Stimulated activated CD8-positive, alpha-beta memory T cell treated with anti-CD3 and anti-CD28 coated beads, Interleukin-15, amount 100 ng/mL, for 1 hour (primary cell): ENCODE measurements at regions not wholly inside any gene's neighbourhood (a gene's known extent, or its start where the extent isn't known, plus 50 kb on each side); places are given as distances from the start of the nearest gene placed in this dataset.
"Not testable (repeated sequence)": the region's sequence is repeated elsewhere in the genome, so short reads cannot be mapped to it uniquely, and the experiment has no call there.

Source experiments
- DNase-seq: peaks from one replicate; pipeline ENCODE4 v3.0.0-alpha.2; 2020; ENCODE audit warnings: low read depth

DNA sequence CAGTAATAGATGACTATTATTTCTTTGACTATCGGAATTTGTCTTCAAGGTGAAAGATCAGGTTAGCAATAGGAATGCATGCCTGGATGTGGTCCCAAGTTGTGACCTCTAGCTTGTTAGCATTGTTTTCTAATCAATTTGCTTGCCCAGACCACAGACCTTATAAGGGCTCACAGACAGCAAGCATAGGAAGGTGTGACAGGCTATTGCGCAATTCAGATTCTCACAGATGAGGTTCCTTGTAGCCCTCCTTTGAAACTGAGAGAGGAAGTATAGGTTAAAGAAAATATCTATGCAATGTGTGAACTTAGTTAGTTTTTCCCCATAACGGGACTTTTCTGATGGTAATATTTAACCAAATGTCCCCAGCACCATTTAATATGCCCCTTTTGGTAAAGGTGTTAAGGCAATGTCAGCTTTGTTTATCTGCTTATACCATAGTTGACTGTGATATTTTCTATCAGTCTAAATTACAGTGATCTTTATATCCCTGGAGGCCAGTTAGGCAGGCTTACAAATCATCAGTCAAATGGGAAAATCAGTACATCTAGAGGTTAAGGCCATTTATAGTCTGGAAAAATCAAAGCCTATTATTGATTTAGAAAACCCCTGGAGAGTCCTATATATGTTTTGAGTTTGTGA lies 168.1 kb upstream of the MBNL1 start:
- no peak for DNase-seq

GRCh38 chr3:152102410-152102809 lies 166.3 kb upstream of the MBNL1 start:
- DNase-seq, result no peak

DNA sequence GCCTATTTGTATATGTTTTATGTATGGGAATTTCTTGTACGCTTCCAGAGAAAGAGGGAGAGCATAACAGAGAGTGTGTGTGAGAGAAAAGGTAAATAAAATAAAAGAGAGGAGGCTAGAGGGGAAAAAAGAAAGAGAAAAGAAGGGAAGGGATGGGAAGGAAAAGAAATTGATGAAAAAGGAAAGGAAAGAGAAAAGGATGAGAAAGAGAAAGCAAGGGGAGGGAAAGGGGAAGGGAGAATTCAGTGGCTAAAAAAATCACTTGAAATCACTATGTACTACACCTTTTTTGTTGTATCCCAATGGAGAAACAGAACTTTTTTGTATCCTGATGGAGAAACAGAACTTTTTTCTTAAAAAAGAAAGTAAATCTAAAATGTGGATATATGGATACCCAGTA lies 165.5 kb upstream of the MBNL1 start:
- no peak for DNase-seq

DNA sequence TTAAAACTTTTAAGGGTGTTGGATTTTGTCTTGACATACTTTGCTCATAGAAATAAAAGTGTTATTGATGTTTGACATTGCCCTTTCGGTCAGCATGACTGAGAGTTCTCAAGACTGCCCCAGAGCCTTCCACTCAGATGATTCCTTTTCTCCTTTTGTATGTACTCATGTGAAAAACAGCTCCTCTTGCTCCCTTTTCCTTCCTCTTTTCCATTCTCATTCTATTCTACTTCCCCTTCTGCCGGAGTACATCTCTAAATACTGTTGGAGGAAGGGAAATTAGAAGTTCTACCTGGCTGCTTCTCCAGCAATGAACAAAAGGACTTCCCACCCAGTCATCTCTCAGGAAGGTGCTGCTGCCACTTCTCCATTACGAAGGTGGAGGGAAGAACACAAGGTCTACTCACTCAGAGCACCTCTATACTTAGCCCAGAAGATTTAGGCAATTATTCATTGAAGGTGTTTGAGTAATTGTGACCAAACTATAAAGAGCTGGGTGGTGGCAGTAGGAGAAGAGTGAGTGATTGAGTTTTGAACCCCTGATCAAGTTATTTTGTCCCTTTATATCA lies 163.8 kb upstream of the MBNL1 start:
- no peak for DNase-seq

DNA sequence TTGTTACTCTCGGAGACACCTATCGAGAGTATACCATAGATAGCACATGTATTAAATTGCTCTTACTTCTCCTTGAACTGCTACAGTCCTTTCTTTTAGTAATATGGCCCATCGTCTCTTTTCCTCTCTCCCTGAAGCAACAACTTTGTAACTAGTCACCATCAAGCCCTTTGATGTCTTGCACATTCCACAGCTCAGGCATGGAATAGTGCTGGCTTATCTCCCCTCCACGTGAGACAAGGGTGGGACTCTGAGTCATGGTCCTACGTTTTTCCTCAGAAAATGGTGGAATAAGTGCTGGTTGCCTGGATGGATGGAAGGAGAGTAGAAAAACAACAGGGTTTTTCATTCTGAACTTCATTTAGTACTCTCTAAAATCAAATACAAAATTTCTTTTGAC lies 163.3 kb upstream of the MBNL1 start:
- DNase-seq, result no peak

GRCh38 chr3:152109038-152109437 lies 159.7 kb upstream of the MBNL1 start:
- no peak for DNase-seq

GRCh38 chr3:152113413-152113812 lies 155.3 kb upstream of the MBNL1 start:
- DNase-seq, result no peak

- no peak for DNase-seq
These were observed 154.6 kb upstream of the MBNL1 start for GRCh38 chr3:152113992-152114651.

- DNase-seq, result no peak
These were observed 148.0 kb upstream of the MBNL1 start for GRCh38 chr3:152120601-152121269.

- no peak for DNase-seq
These were observed 147.5 kb upstream of the MBNL1 start for GRCh38 chr3:152121270-152121636.

DNA sequence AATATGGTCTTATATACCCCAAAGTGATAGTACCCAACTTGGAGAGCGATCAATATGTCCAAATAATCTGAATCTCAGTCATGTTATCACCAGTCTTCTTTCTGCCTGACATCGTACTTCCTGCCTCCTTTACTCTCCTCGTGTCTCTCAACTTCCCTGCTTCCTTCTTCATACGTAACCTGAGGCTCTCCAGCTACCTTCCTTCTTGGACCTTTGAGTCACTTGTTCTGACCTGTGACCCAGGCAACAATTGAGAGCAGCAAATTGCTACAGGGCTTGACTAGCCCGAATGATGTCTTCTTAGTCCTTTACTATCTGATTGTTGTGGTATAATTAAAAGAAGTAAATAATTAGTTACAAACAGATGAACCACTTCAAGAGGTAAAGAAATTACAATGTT lies 145.9 kb upstream of the MBNL1 start:
- DNase-seq, result no peak

- no peak for DNase-seq
These were observed 145.3 kb upstream of the MBNL1 start for GRCh38 chr3:152123457-152123856.

- no peak for DNase-seq
These were observed 142.5 kb upstream of the MBNL1 start for GRCh38 chr3:152126260-152126659.

DNA sequence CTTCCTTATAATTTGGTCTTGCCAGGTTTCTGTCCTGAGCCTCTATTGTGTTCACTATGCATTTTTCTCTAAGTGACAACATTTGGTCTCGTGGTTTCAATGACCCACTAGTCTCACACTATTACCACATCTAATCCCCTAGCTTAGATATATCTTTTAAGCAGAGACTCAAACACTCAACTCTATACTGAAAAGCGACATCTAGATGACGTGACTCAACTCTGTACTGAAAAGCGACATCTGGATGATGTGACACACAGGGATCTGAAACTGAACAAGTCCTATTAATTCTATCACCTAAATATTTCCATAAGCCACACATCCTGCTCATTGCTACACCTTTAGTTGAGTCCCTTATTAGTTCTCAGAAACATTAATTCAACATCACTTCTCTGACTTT lies 141.7 kb upstream of the MBNL1 start:
- DNase-seq, result no peak

- no peak for DNase-seq
These were observed 140.4 kb upstream of the MBNL1 start for GRCh38 chr3:152128356-152128755.

GRCh38 chr3:152139651-152140050 lies 129.1 kb upstream of the MBNL1 start:
- DNase-seq, result no peak

DNA sequence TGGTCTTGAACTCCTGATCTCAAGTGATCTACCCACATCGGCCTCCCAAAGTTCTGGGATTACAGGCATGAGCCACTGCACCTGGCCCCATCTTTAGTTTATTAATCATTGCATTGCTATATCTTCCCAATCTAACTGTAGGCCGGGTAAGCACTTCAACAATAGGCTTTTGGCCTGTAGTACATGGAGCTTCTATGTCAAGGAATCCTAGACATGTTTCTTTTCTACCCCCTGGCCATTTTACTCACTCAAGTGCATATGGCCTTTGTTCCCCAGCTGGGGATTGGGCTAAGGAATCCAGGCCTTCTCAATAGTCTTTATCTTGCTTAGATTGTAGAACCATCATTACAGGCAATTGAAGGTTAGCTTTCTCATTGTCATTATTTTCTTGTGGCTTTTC lies 122.3 kb upstream of the MBNL1 start:
- DNase-seq, result no peak

GRCh38 chr3:152147748-152148147 lies 121.0 kb upstream of the MBNL1 start:
- no peak for DNase-seq

DNA sequence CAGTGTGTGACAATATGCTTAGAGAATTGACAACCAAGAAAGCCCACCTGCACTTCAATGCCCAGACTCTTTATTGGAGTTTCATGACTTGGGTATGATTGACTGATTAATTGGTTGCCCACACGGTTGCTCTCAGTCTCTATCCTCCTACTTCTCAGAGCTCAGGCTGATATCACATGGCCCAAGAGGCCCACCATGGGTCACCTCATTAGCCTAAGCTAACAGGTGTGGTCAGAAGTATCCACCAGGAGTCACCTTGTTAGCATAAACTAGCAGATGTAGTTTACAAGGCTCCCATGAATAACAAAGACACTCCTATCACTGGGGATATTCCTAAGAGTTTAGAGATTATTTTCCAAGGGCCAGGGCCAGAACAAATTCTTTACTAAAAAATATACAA lies 120.2 kb upstream of the MBNL1 start:
- DNase-seq, result no peak

- DNase-seq, result no peak
These were observed 118.9 kb upstream of the MBNL1 start for GRCh38 chr3:152149832-152150231.

GRCh38 chr3:152151216-152151876 lies 117.4 kb upstream of the MBNL1 start:
- DNase-seq, result no peak

GRCh38 chr3:152151877-152152765 lies 116.6 kb upstream of the MBNL1 start:
- not testable (repeated sequence) for DNase-seq
